ENCODE measurements at regions not wholly inside any gene's neighbourhood (a gene's known extent, or its start where the extent isn't known, plus 50 kb on each side); places are given as distances from the start of the nearest gene placed in this dataset.
"Not testable (repeated sequence)": the region's sequence is repeated elsewhere in the genome, so short reads cannot be mapped to it uniquely, and the experiment has no call there.

GRCh38 chr10:124324451-124324850, 94.3 kb downstream of the OAT start:
- DNase-seq (ENCODE audit: low spot score): no peak

- no peak for DNase-seq (ENCODE audit: low spot score)
Measured at GRCh38 chr10:124323806-124324205, 94.9 kb downstream of the OAT start.

GRCh38 chr10:124323111-124323725, 95.5 kb downstream of the OAT start:
- DNase-seq (ENCODE audit: low spot score): peak; percentile 30

GRCh38 chr10:124322191-124322980, 96.3 kb downstream of the OAT start:
- no peak for DNase-seq (ENCODE audit: low spot score)

- no peak for DNase-seq (ENCODE audit: low spot score)
Measured at GRCh38 chr10:124321433-124322089, 97.2 kb downstream of the OAT start.

- DNase-seq (ENCODE audit: low spot score): no peak
Measured at GRCh38 chr10:124320778-124321432, 97.8 kb downstream of the OAT start.

GRCh38 chr10:124319926-124320391, 98.8 kb downstream of the OAT start:
- peak; percentile 72 for DNase-seq (ENCODE audit: low spot score)

GRCh38 chr10:124319520-124319919, 99.2 kb downstream of the OAT start:
- DNase-seq (ENCODE audit: low spot score): not testable (repeated sequence)

GRCh38 chr10:124318811-124319210, 99.9 kb downstream of the OAT start:
- no peak for DNase-seq (ENCODE audit: low spot score)

GRCh38 chr10:124318076-124318475, 100.6 kb downstream of the OAT start:
- DNase-seq (ENCODE audit: low spot score): no peak

GRCh38 chr10:124316326-124316725, 102.4 kb downstream of the OAT start:
- no peak for DNase-seq (ENCODE audit: low spot score)

GRCh38 chr10:124315591-124316270, 103.0 kb downstream of the OAT start:
- no peak for DNase-seq (ENCODE audit: low spot score)

GRCh38 chr10:124313374-124313773, 105.3 kb downstream of the OAT start:
- DNase-seq (ENCODE audit: low spot score): no peak

- no peak for DNase-seq (ENCODE audit: low spot score)
Measured at GRCh38 chr10:124308811-124309210, 109.9 kb downstream of the OAT start.

- no peak for DNase-seq (ENCODE audit: low spot score)
Measured at GRCh38 chr10:124308056-124308645, 110.6 kb downstream of the OAT start.

- DNase-seq (ENCODE audit: low spot score): no peak
Measured at GRCh38 chr10:124307591-124307990, 111.1 kb downstream of the OAT start.

- no peak for DNase-seq (ENCODE audit: low spot score)
Measured at GRCh38 chr10:124306922-124307371, 111.8 kb downstream of the OAT start.

GRCh38 chr10:124306520-124306919, 112.2 kb downstream of the OAT start:
- no peak for DNase-seq (ENCODE audit: low spot score)

GRCh38 chr10:124305984-124306383, 112.7 kb downstream of the OAT start:
- DNase-seq (ENCODE audit: low spot score): no peak

GRCh38 chr10:124305131-124305530, 113.6 kb downstream of the OAT start:
- no peak for DNase-seq (ENCODE audit: low spot score)

GRCh38 chr10:124303662-124304418, 114.9 kb downstream of the OAT start:
- no peak for DNase-seq (ENCODE audit: low spot score)
